Esophagus squamous epithelium (tissue), 5 donors: ENCODE measurements at regions not wholly inside any gene's neighbourhood (a gene's known extent, or its start where the extent isn't known, plus 50 kb on each side); places are given as distances from the start of the nearest gene placed in this dataset.

Source experiments
- DNase-seq: peaks from one replicate; lab custom pipeline; 2025; lab: John Stamatoyannopoulos, UW
- H3K27ac ChIP-seq, 4 donors: fragments of 200-600 bp; sonication (generic); one replicate each; pipeline ENCODE4 v1.5.1; 2016 to 2019; ENCODE audit warnings: mild to moderate bottlenecking in 1 of 4
- H3K27me3 ChIP-seq, 4 donors: fragments of 200-600 bp; sonication (generic); 1 replicate in 3 of 4; 2 replicates in 1 of 4; pipeline versions ENCODE4 v1.5.1 to v1.6.0; 2017 to 2021; ENCODE audit warnings: antibody characterized with exemption in 1 of 4
- H3K36me3 ChIP-seq, 3 donors: fragments of 200-600 bp; sonication (generic); one replicate each; pipeline ENCODE4 v1.5.1; 2016 to 2019
- H3K4me1 ChIP-seq, 3 donors: fragments of 200-600 bp; sonication (generic); one replicate each; pipeline ENCODE4 v1.5.1; 2017 to 2019
- H3K4me3 ChIP-seq, 4 donors: fragments of 200-600 bp; sonication (generic); 1 replicate in 3 of 4; 2 replicates in 1 of 4; pipeline ENCODE4 v1.5.1; 2016 to 2019; ENCODE audit warnings: mild to moderate bottlenecking in 2 of 4, moderate library complexity in 1 of 4
- H3K9me3 ChIP-seq, 3 donors: fragments of 200-600 bp; sonication (generic); one replicate each; pipeline ENCODE4 v1.5.1; 2016 to 2019
- POLR2A ChIP-seq, 4 donors: fragments of 450-650 bp; IDR thresholded peaks; one replicate each; pipeline ENCODE4 v1.6.1; 2017; ENCODE audit warnings: antibody characterized with exemption in 4 of 4, mild to moderate bottlenecking in 4 of 4, moderate library complexity in 3 of 4
- WGBS, 2 donors: methylation state at CpG; one replicate each; pipeline ENCODE4 v1.1.5; 2018; 5-methylcytosine and 5-hydroxymethylcytosine counted together
- intact Hi-C: fragments of 100-400 bp; cut with DNase I; formaldehyde crosslinking; loops from one replicate; pipeline ENCODE4 v1.15.0; 2022
- TF ChIP-seq, protein P1 (sequence below), 6 experiments: fragments of 450-650 bp in 4 of 6; fragments of 200-600 bp in 2 of 6; sonication (generic) in 2 of 6; IDR thresholded peaks; one replicate each; pipeline ENCODE4 v1.5.1; 2016 to 2019; ENCODE audit warnings: antibody characterized with exemption in 6 of 6, mild to moderate bottlenecking in 4 of 6, moderate library complexity in 4 of 6
- donor health status: DM: yes; HTN: yes; CAD: no.

DNA sequence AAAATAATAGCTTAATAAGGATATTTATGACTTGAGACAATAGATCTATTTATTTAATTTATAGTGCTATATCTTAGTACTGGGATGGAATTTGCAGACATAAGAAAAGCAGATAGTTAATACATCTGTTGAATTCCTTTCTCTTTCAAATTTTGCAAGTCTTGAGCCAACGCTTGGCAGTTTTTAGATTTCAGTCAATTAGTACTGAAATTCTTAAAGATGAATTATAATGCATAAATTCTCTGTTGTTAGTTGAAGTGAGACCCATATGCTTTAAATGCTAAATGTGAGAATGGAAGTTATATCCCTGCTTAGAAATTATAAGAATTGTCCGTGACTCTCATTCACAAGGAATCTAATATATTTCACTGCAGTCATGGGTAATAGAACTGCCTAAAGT lies 225.1 kb upstream of the ADGRB3 start:
- no peaks in the 10 kb centered on the region for H3K36me3 ChIP-seq
- WGBS, 2 donors, result 83 to 89% methylated on average over 2 of the region's 2 CpGs
- TF ChIP-seq POLR2A (IDR thresholded peaks at IDR 0.05), result no peak
- TF ChIP-seq, protein P1, sequence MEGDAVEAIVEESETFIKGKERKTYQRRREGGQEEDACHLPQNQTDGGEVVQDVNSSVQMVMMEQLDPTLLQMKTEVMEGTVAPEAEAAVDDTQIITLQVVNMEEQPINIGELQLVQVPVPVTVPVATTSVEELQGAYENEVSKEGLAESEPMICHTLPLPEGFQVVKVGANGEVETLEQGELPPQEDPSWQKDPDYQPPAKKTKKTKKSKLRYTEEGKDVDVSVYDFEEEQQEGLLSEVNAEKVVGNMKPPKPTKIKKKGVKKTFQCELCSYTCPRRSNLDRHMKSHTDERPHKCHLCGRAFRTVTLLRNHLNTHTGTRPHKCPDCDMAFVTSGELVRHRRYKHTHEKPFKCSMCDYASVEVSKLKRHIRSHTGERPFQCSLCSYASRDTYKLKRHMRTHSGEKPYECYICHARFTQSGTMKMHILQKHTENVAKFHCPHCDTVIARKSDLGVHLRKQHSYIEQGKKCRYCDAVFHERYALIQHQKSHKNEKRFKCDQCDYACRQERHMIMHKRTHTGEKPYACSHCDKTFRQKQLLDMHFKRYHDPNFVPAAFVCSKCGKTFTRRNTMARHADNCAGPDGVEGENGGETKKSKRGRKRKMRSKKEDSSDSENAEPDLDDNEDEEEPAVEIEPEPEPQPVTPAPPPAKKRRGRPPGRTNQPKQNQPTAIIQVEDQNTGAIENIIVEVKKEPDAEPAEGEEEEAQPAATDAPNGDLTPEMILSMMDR (IDR thresholded peaks at IDR 0.05), result no peak

DNA sequence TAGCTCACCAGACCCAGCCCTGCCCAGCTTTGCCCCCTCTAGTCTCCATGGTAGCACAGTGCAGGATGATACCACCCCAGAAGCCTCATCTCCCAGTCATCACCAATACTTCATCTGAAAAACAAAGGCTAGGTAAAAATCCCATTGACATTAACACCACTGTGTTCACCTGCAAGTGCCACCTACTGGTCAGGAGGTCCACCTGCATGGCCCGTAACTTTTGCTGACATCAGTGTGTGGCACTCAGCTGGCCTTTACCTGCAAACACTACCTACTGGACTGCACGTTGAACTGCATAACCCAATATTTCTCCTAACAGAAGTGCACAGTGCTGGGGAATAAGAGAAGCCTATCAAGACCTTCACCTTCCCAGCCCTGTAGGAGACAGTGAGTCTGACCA lies 234.7 kb upstream of the ADGRB3 start:
- intact Hi-C loops, result no loop called here
- peaks cover 0 to 5% (median 4%) of the 10 kb centered on the region in 3 donors for H3K9me3 ChIP-seq
- 60 to 100% methylated on average over 1 to 2 of the region's 2 CpGs for WGBS, 2 donors
- TF ChIP-seq POLR2A (IDR thresholded peaks at IDR 0.05), result no peak
- TF ChIP-seq, protein P1 (IDR thresholded peaks at IDR 0.05), result no peak
- H3K4me3 ChIP-seq, result no peak overlapping the region
- no peaks in the 10 kb centered on the region for H3K27me3 ChIP-seq
- no peak for DNase-seq
- H3K4me1 ChIP-seq, result no peaks in the 10 kb centered on the region
- no peak overlapping the region for H3K27ac ChIP-seq
- H3K36me3 ChIP-seq, result no peaks in the 10 kb centered on the region

More for the DNA sequence above, 225.1 kb upstream of the ADGRB3 start:
- intact Hi-C loops, result no loop called here
- H3K4me1 ChIP-seq, result no peaks in the 10 kb centered on the region
- H3K9me3 ChIP-seq, result no peaks in the 10 kb centered on the region
- H3K27ac ChIP-seq, result no peak overlapping the region
- H3K27me3 ChIP-seq, result no peaks in the 10 kb centered on the region
- H3K4me3 ChIP-seq, result no peak overlapping the region
- no peak for DNase-seq

DNA sequence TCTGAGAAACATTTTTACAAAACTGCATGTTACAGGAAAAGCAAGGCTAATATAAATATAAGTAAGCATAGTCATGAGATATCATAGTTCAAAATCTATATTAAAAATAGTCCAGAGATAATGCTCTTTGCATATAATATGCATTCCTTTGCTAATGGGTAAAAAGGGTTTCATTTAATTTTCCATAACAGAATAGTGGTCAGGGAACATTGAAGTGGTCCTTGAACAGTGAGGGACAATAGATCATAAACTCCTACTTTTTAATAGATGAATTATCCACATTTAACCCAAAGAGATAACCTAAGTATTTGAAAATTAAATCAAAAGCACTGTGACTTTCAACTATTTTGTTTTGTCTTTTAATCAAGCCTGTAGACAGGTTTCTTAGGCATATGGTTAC lies 243.1 kb upstream of the ADGRB3 start:
- Histone ChIP-seq H3K27me3 (no peaks in the 10 kb centered on the region), H3K4me1 (no peaks in the 10 kb centered on the region), H3K27ac (no peak overlapping the region), H3K4me3 (no peak overlapping the region), H3K9me3 (peaks cover 0 to 7% (median 5%) of the 10 kb centered on the region in 3 donors), H3K36me3 (no peaks in the 10 kb centered on the region)
- TF ChIP-seq POLR2A (IDR thresholded peaks at IDR 0.05), result no peak
- TF ChIP-seq, protein P1 (IDR thresholded peaks at IDR 0.05), result no peak
- no peak for DNase-seq
- intact Hi-C loops, result no loop called here

DNA sequence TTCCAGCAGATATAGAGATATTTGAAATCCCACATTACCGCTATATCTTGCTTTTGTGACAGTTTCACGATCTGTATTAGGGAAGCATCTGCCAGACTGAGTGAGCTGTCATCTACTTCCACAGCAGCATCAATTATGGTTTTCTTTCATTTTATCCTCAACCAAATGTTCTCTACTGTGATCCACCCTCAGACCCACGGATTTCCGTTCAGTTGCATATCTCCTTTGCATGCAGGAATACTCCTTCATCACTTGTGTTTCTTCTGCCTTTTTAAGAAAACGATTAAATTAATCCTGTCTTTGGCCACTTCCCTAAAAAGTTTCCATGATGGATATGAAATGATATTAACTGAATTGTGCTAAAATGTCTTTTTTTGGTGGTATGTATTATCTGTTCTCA lies 262.1 kb upstream of the ADGRB3 start:
- TF ChIP-seq POLR2A (IDR thresholded peaks at IDR 0.05), result no peak
- TF ChIP-seq, protein P1 (IDR thresholded peaks at IDR 0.05), result no peak
- H3K27me3 ChIP-seq, result no peaks in the 10 kb centered on the region
- intact Hi-C loops, result no loop called here
- WGBS, 2 donors, result 71 to 73% methylated on average over 5 of the region's 5 CpGs
- no peak overlapping the region for H3K27ac ChIP-seq
- H3K9me3 ChIP-seq, result no peaks in the 10 kb centered on the region
- H3K4me1 ChIP-seq, result no peaks in the 10 kb centered on the region
- no peaks in the 10 kb centered on the region for H3K36me3 ChIP-seq
- DNase-seq, result no peak
- H3K4me3 ChIP-seq, result no peak overlapping the region

DNA sequence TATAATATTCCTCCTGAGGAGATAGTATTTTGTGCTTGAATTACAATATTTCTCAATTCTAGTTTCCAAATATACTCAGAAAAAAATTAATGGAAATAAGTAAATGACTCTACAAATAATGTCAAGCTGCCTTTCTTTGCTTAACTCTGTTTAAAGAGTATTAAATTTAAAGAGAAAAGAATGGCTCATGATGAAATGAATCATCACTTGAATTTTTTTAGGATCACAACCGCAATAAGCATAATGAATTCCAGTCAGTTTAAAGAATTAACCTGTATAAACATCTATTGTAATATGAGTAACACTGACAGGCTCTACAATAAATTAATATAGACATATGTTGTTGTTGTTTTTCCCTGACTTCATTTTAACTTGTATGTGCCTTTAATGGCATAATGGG lies 266.2 kb upstream of the ADGRB3 start:
- TF ChIP-seq POLR2A (IDR thresholded peaks at IDR 0.05), result no peak
- TF ChIP-seq, protein P1 (IDR thresholded peaks at IDR 0.05), result no peak

More for the DNA sequence above, 266.2 kb upstream of the ADGRB3 start:
- no peaks in the 10 kb centered on the region for H3K4me1 ChIP-seq
- H3K27ac ChIP-seq, result no peak overlapping the region
- no peaks in the 10 kb centered on the region for H3K27me3 ChIP-seq
- H3K9me3 ChIP-seq, result no peaks in the 10 kb centered on the region
- intact Hi-C loops, result no loop called here
- WGBS, 2 donors, result 44 to 59% methylated on average over 1 of the region's 1 CpG
- H3K4me3 ChIP-seq, result no peak overlapping the region
- H3K36me3 ChIP-seq, result no peaks in the 10 kb centered on the region
- no peak for DNase-seq
